Prostate gland (tissue), 2 donors: ENCODE measurements at regions not wholly inside any gene's neighbourhood (a gene's known extent, or its start where the extent isn't known, plus 50 kb on each side); places are given as distances from the start of the nearest gene placed in this dataset.
A peak's percentile ranks its signal among the peaks of the same experiment; 100 is the strongest.

Source experiments
- DNase-seq: peaks from one replicate; pipeline ENCODE4 v3.0.0-alpha.2; 2019; ENCODE audit warnings: low spot score
- H3K27ac ChIP-seq, 2 donors: fragments of 200-600 bp; sonication (generic); 2 replicates each; pipeline ENCODE4 v1.5.1; 2017 to 2019
- H3K27me3 ChIP-seq: fragments of 200-600 bp; sonication (generic); replicated peaks from 2 replicates; pipeline ENCODE4 v1.5.1; 2019; ENCODE audit not compliant: insufficient read depth
- H3K36me3 ChIP-seq, 2 donors: fragments of 200-600 bp; sonication (generic); 1 replicate in 1 of 2; 2 replicates in 1 of 2; pipeline versions ENCODE4 v1.5.1 to v1.8.1; 2017 to 2019
- H3K4me1 ChIP-seq: fragments of 200-600 bp; sonication (generic); replicated peaks from 2 replicates; pipeline ENCODE4 v1.5.1; 2019
- H3K4me3 ChIP-seq, 2 donors: fragments of 200-600 bp; sonication (generic); 2 replicates each; pipeline ENCODE4 v1.5.1; 2017 to 2019
- H3K9me3 ChIP-seq: fragments of 200-600 bp; sonication (generic); 2 replicates; pipeline ENCODE4 v1.5.1; 2017
- POLR2A ChIP-seq: fragments of 450-650 bp; IDR thresholded peaks from one replicate; pipeline ENCODE4 v1.6.1; 2016; ENCODE audit warnings: antibody characterized with exemption, mild to moderate bottlenecking
- POLR2AphosphoS5 ChIP-seq: sonication (generic); formaldehyde crosslinking; IDR thresholded peaks from one replicate; pipeline ENCODE4 v1.6.1; 2017; ENCODE audit warnings: antibody characterized with exemption
- WGBS: methylation state at CpG from one replicate; pipeline ENCODE4 v1.1.5; 2018; 5-methylcytosine and 5-hydroxymethylcytosine counted together
- intact Hi-C: fragments of 100-400 bp; cut with DNase I; formaldehyde crosslinking; loops from one replicate; pipeline ENCODE4 v1.14.2; 2022
- TF ChIP-seq, protein P1 (sequence below), 4 experiments: fragments of 200-600 bp in 2 of 4; fragments of 450-650 bp in 2 of 4; sonication (generic) in 2 of 4; IDR thresholded peaks; 1 replicate in 3 of 4; 2 replicates in 1 of 4; pipeline ENCODE4 v1.5.1; 2016 to 2019; ENCODE audit warnings: antibody characterized with exemption in 4 of 4, mild to moderate bottlenecking in 2 of 4, moderate library complexity in 2 of 4

- whole genome bisulfite sequencing = 63% methylated on average over 3 of the region's 3 CpGs
- intact Hi-C loops = no loop called here
These were observed 224.0 kb downstream of the SOD2 start for GRCh38 chr6:159468994-159469393.

DNA sequence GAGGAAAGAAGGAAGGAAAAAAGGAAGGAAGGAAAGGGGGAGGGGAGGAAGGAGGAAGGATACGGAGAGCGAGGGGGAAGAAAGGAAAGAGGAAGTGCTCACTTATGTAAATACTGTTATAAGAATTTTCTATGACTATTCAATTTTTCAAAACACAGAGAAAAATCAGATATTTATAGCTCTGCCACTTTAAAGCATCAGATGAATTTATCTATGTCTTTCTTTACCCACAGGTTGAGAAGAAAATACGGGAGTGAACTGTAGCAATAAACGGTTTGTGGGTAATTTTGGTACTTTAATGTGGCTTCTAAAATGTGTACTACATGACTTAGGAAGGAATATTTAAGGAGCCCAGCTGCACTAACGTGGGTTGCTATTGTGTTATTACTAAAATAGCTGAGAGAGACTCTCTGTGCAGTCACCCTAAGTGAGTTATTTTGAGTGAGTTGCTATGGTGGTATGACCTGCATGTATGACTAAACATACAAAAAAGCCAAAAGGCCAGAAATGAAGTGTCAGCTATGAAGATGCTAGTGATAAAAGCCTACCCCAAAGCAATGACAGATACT, 225.5 kb downstream of the SOD2 start:
- Histone ChIP-seq H3K27me3 (no peaks in the 10 kb centered on the region), H3K4me3 (no peak overlapping the region), H3K4me1 (no peaks in the 10 kb centered on the region), H3K36me3 (no peaks in the 10 kb centered on the region), H3K9me3 (no peaks in the 10 kb centered on the region), H3K27ac (no peak overlapping the region)
- intact Hi-C loops = no loop called here
- no peak for DNase-seq
- 44% methylated on average over 5 of the region's 5 CpGs for WGBS
- TF ChIP-seq, protein P1, sequence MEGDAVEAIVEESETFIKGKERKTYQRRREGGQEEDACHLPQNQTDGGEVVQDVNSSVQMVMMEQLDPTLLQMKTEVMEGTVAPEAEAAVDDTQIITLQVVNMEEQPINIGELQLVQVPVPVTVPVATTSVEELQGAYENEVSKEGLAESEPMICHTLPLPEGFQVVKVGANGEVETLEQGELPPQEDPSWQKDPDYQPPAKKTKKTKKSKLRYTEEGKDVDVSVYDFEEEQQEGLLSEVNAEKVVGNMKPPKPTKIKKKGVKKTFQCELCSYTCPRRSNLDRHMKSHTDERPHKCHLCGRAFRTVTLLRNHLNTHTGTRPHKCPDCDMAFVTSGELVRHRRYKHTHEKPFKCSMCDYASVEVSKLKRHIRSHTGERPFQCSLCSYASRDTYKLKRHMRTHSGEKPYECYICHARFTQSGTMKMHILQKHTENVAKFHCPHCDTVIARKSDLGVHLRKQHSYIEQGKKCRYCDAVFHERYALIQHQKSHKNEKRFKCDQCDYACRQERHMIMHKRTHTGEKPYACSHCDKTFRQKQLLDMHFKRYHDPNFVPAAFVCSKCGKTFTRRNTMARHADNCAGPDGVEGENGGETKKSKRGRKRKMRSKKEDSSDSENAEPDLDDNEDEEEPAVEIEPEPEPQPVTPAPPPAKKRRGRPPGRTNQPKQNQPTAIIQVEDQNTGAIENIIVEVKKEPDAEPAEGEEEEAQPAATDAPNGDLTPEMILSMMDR (IDR thresholded peaks at IDR 0.05) = no peak
- TF ChIP-seq POLR2AphosphoS5 = no peak
- no peak for TF ChIP-seq POLR2A

More at GRCh38 chr6:159468994-159469393, 224.0 kb downstream of the SOD2 start:
- H3K4me1 ChIP-seq = no peaks in the 10 kb centered on the region
- DNase-seq = no peak
- no peaks in the 10 kb centered on the region for H3K9me3 ChIP-seq
- no peaks in the 10 kb centered on the region for H3K36me3 ChIP-seq
- no peak overlapping the region for H3K4me3 ChIP-seq
- H3K27me3 ChIP-seq = no peaks in the 10 kb centered on the region
- TF ChIP-seq POLR2AphosphoS5 = no peak
- TF ChIP-seq, protein P1 (IDR thresholded peaks at IDR 0.05) = no peak
- TF ChIP-seq POLR2A = no peak
- H3K27ac ChIP-seq = no peak overlapping the region

GRCh38 chr6:159466926-159467325, 226.1 kb downstream of the SOD2 start:
- intact Hi-C loops = no loop called here
- no peaks in the 10 kb centered on the region for H3K4me1 ChIP-seq
- H3K4me3 ChIP-seq = no peak overlapping the region
- DNase-seq = no peak
- H3K27me3 ChIP-seq = no peaks in the 10 kb centered on the region
- TF ChIP-seq, protein P1 (IDR thresholded peaks at IDR 0.05) = no peak
- TF ChIP-seq POLR2A (no peak), POLR2AphosphoS5 (no peak)
- WGBS = 55% methylated on average over 2 of the region's 2 CpGs
- H3K9me3 ChIP-seq = no peaks in the 10 kb centered on the region
- H3K36me3 ChIP-seq = no peaks in the 10 kb centered on the region
- H3K27ac ChIP-seq = no peak overlapping the region

- no peaks in the 10 kb centered on the region for H3K36me3 ChIP-seq
- no peak for TF ChIP-seq POLR2AphosphoS5
- no peak for TF ChIP-seq POLR2A
- TF ChIP-seq, protein P1 (IDR thresholded peaks at IDR 0.05) = no peak
- H3K4me1 ChIP-seq = no peaks in the 10 kb centered on the region
- H3K4me3 ChIP-seq = no peak overlapping the region
- no peaks in the 10 kb centered on the region for H3K9me3 ChIP-seq
- DNase-seq = no peak
- WGBS = 75% methylated on average over 9 of the region's 9 CpGs
- intact Hi-C loops = no loop called here
- H3K27me3 ChIP-seq = no peaks in the 10 kb centered on the region
- H3K27ac ChIP-seq = no peak overlapping the region
These were observed 228.2 kb downstream of the SOD2 start for GRCh38 chr6:159464816-159465215.

DNA sequence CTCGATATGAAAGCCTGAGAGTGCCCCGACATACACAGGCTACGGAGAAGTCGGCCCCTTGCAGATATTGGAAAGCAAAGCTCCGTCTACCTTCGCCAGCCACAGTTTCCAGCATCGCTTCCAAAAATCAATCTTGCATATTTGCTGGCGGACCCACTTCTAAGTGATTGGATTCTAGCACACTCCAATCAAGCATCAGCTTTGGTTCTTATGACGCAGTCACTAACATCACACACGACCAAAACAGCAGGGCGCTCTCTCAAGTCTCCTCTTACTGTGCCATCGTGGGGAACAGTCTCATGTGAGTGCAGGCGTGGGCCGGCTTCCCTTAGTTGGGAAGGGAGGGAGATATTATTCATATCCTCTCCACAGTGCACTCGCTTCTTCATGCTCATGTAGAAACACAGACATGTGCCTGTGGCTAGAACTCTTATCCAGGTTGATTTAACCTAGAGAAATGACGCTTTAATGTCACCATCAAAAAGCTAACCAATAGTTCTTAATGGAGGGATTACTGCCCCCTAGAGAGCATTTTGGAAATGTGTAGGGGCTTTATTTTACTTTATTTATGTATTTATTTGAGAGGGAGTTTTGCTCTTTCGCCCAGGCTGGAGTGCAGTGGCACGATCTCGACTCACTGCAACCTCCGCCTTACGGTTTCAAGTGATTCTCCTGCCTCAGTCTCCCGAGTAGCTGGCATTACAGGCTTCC, 229.8 kb downstream of the SOD2 start:
- no peaks in the 10 kb centered on the region for H3K27me3 ChIP-seq
- no peak for TF ChIP-seq POLR2A
- TF ChIP-seq POLR2AphosphoS5 = no peak
- TF ChIP-seq, protein P1 (IDR thresholded peaks at IDR 0.05) = peak in 1 of 4 experiments; percentile 24
- intact Hi-C loops = no loop called here
- 86% methylated on average over 22 of the region's 22 CpGs for WGBS
- H3K4me3 ChIP-seq = no peak overlapping the region
- H3K36me3 ChIP-seq = no peaks in the 10 kb centered on the region
- no peak for DNase-seq
- no peaks in the 10 kb centered on the region for H3K9me3 ChIP-seq
- H3K27ac ChIP-seq = no peak overlapping the region
- H3K4me1 ChIP-seq = no peaks in the 10 kb centered on the region
